ENCODE measurements at regions not wholly inside any gene's neighbourhood (a gene's known extent, or its start where the extent isn't known, plus 50 kb on each side); places are given as distances from the start of the nearest gene placed in this dataset.

DNA sequence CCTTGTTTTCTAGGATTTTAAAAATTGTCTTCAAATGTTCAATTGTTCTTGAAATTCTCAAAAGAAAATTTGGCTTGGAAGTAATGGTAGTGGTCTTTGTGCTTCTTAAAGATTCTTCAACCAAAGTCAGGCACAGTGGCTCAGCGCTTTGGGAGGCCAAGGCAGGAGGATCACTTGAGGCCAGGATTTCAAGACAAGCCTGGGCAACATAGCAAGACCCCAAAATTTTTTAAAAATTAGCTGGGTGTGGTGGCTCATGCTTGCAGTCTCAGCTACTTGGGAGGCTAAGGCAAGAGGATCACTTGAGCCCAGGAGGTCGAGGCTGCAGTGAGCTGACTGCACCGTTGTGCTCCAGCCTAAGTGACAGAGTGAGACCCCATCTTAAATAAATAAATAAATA lies 153.5 kb upstream of the ZNF507 start:
- TF ChIP-seq YY1 (IDR thresholded peaks at IDR 0.05; ENCODE audit: insufficient read depth, insufficient read length) (no peak), SUZ12 (IDR thresholded peaks at IDR 0.05; ENCODE audit: extremely low read depth, insufficient read depth, insufficient read length) (no peak), ZNF274 (IDR thresholded peaks at IDR 0.05; ENCODE audit: low read depth, low read length) (no peak)
